OCI-LY7 (cell line): ENCODE measurements at regions not wholly inside any gene's neighbourhood (a gene's known extent, or its start where the extent isn't known, plus 50 kb on each side); places are given as distances from the start of the nearest gene placed in this dataset.

Source experiments
- EZH2phosphoT487 ChIP-seq: fragments of 200-600 bp; sonication (generic); IDR thresholded peaks from 2 replicates; pipeline ENCODE4 v1.6.1; 2018; ENCODE audit warnings: low read depth, borderline replicate concordance, mild to moderate bottlenecking, mixed run types, antibody characterized with exemption, low read length, moderate library complexity, mixed read lengths
- TF ChIP-seq, protein P1 (sequence below): fragments of 200-600 bp; sonication (generic); conservative IDR thresholded peaks from 2 replicates; pipeline ENCODE4 v1.5.1; 2014; ENCODE audit warnings: mild to moderate bottlenecking, antibody characterized with exemption, low read length, moderate library complexity, mixed read lengths

DNA sequence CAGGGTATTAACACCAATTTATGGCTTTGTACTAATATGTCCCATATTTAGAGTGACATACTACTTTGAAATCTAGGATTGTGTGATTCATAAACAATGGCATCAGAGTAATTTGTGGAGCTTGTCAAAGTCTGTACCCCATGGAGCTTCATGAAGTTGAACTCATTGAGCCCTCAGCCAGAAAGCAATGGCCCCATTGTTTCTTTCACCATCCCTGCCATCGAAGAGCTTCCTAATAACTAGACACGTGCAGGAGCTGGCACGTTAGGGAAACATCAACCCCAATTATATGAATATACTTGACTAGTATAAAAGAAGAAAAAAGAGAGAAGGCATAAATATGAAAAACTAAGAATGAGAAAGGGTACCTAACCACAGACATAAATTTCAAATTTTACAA lies 206.6 kb downstream of the CXCL12 start:
- TF ChIP-seq, protein P1, sequence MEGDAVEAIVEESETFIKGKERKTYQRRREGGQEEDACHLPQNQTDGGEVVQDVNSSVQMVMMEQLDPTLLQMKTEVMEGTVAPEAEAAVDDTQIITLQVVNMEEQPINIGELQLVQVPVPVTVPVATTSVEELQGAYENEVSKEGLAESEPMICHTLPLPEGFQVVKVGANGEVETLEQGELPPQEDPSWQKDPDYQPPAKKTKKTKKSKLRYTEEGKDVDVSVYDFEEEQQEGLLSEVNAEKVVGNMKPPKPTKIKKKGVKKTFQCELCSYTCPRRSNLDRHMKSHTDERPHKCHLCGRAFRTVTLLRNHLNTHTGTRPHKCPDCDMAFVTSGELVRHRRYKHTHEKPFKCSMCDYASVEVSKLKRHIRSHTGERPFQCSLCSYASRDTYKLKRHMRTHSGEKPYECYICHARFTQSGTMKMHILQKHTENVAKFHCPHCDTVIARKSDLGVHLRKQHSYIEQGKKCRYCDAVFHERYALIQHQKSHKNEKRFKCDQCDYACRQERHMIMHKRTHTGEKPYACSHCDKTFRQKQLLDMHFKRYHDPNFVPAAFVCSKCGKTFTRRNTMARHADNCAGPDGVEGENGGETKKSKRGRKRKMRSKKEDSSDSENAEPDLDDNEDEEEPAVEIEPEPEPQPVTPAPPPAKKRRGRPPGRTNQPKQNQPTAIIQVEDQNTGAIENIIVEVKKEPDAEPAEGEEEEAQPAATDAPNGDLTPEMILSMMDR: no peak
- TF ChIP-seq EZH2phosphoT487: no peak
